Sigmoid colon (tissue), 6 donors: ENCODE measurements at regions not wholly inside any gene's neighbourhood (a gene's known extent, or its start where the extent isn't known, plus 50 kb on each side); places are given as distances from the start of the nearest gene placed in this dataset.

ENCODE experiments used
- DNase-seq: peaks from one replicate; pipeline ENCODE4 v3.0.0-alpha.2; 2019
- H3K27ac ChIP-seq, 4 donors: fragments of 200-600 bp; sonication (generic); one replicate each; pipeline ENCODE4 v1.5.1; 2016 to 2019; ENCODE audit warnings: mild to moderate bottlenecking in 1 of 4
- H3K27me3 ChIP-seq, 3 donors: fragments of 200-600 bp; sonication (generic); one replicate each; pipeline ENCODE4 v1.5.1; 2019; ENCODE audit warnings: mild to moderate bottlenecking in 1 of 3
- H3K36me3 ChIP-seq, 4 donors: fragments of 200-600 bp; sonication (generic); one replicate each; pipeline ENCODE4 v1.5.1; 2016 to 2019
- H3K4me1 ChIP-seq, 4 donors: fragments of 200-600 bp; sonication (generic); one replicate each; pipeline ENCODE4 v1.5.1; 2017 to 2019
- H3K4me3 ChIP-seq, 4 donors: fragments of 200-600 bp; sonication (generic); one replicate each; pipeline ENCODE4 v1.5.1; 2017 to 2019; ENCODE audit warnings: mild to moderate bottlenecking in 2 of 4, moderate library complexity in 1 of 4
- H3K9me3 ChIP-seq, 4 donors: fragments of 200-600 bp in 3 of 4; sonication (generic) in 3 of 4; one replicate each; pipeline versions ENCODE4 v1.5.1 to v1.6.1; 2013 to 2019
- EP300 ChIP-seq, 4 donors: sonication (generic); formaldehyde crosslinking; IDR thresholded peaks; one replicate each; pipeline ENCODE4 v1.6.1; 2017; ENCODE audit warnings: antibody characterized with exemption in 4 of 4
- POLR2A ChIP-seq, 2 donors: fragments of 450-650 bp; IDR thresholded peaks; one replicate each; pipeline ENCODE4 v1.6.1; 2016; ENCODE audit warnings: antibody characterized with exemption in 2 of 2, mild to moderate bottlenecking in 2 of 2, moderate library complexity in 2 of 2
- POLR2AphosphoS5 ChIP-seq, 4 donors: sonication (generic); formaldehyde crosslinking; IDR thresholded peaks; one replicate each; pipeline ENCODE4 v1.6.1; 2017; ENCODE audit warnings: antibody characterized with exemption in 4 of 4
- WGBS, 2 donors: extraction: QIAGEN DNeasy Blood & Tissue Kit; methylation state at CpG; one replicate each; pipeline ENCODE4 v1.1.7; 2013; 5-methylcytosine and 5-hydroxymethylcytosine counted together
- intact Hi-C: fragments of 100-400 bp; cut with DNase I; formaldehyde crosslinking; loops from one replicate; pipeline ENCODE4 v1.15.1; 2023
- TF ChIP-seq, protein P1 (sequence below), 4 experiments: fragments of 450-650 bp in 3 of 4; fragments of 200-600 bp in 1 of 4; IDR thresholded peaks; one replicate each; pipeline ENCODE4 v1.5.1; 2016 to 2019; ENCODE audit warnings: antibody characterized with exemption in 4 of 4, mild to moderate bottlenecking in 3 of 4, moderate library complexity in 2 of 4
- donor health status: healthy with polysubstance abuse.
- donor health status: healthy.

DNA sequence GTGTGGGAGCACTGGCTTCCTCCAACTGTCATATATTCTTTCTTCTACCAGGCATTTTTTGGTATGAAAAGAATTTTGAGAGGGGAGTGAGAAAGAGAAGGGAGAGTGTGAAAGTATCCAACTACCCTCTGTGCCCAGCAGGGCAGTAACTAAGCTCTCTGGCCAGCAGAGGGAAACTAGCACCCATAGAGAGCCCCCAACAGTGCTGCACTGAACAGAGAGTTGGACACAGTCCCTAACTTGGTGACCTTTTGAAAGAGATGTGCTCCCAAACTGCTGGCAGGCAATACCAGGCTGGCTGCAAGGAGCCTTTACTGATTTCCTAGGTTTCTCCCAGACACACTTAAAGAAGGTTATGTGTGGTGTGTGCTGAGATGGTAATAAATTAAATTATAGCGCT, 118.8 kb upstream of the PBX1 start:
- Histone ChIP-seq H3K4me3 (no peak overlapping the region), H3K4me1 (peaks cover 0 to 12% (median 10%) of the 10 kb centered on the region in 4 donors), H3K9me3 (no peaks in the 10 kb centered on the region), H3K27ac (no peak overlapping the region), H3K27me3 (no peaks in the 10 kb centered on the region), H3K36me3 (no peaks in the 10 kb centered on the region)
- intact Hi-C loops: loop anchor here (5.0 kb wide), 2 partner anchors 117 to 347 kb away; partner anchors contain the start of gene PBX1
- whole genome bisulfite sequencing, 2 donors: 65 to 70% methylated on average over 1 of the region's 1 CpG
- DNase-seq: peak; percentile 62
- TF ChIP-seq, protein P1, sequence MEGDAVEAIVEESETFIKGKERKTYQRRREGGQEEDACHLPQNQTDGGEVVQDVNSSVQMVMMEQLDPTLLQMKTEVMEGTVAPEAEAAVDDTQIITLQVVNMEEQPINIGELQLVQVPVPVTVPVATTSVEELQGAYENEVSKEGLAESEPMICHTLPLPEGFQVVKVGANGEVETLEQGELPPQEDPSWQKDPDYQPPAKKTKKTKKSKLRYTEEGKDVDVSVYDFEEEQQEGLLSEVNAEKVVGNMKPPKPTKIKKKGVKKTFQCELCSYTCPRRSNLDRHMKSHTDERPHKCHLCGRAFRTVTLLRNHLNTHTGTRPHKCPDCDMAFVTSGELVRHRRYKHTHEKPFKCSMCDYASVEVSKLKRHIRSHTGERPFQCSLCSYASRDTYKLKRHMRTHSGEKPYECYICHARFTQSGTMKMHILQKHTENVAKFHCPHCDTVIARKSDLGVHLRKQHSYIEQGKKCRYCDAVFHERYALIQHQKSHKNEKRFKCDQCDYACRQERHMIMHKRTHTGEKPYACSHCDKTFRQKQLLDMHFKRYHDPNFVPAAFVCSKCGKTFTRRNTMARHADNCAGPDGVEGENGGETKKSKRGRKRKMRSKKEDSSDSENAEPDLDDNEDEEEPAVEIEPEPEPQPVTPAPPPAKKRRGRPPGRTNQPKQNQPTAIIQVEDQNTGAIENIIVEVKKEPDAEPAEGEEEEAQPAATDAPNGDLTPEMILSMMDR (IDR thresholded peaks at IDR 0.05): peak; percentile 32 to 38 (median 37)
- TF ChIP-seq POLR2AphosphoS5 (IDR thresholded peaks at IDR 0.05) (peak in 1 of 4 donors; percentile 15), POLR2A (IDR thresholded peaks at IDR 0.05) (no peak), EP300 (IDR thresholded peaks at IDR 0.05) (no peak)

DNA sequence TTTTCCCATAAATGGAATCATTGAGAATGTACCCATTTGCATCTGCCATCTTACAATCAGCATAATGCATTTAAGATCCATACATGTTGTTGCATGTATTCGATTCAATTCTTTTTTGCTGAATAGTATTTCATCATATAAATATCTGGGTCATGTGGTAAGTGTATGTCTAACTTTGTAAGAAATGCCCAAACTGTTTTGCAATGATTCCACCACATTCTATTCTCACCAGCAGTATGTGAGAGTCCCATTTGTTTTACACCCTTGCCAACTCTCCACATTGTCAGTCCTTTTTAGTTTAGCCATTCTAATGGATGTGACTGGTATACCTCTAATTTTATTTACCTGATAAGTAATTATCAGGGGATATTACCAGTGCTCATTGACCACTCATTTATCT, 115.8 kb upstream of the PBX1 start:
- Histone ChIP-seq H3K9me3 (no peaks in the 10 kb centered on the region), H3K27ac (no peak overlapping the region), H3K4me3 (no peak overlapping the region), H3K36me3 (no peaks in the 10 kb centered on the region), H3K27me3 (no peaks in the 10 kb centered on the region), H3K4me1 (peaks cover 0 to 12% (median 10%) of the 10 kb centered on the region in 4 donors)
- DNase-seq: no peak
- intact Hi-C loops: loop anchor here (5.0 kb wide), 2 partner anchors 114 to 344 kb away; partner anchors contain the start of gene PBX1
- WGBS, 2 donors: 91 to 95% methylated on average over 1 of the region's 1 CpG
- TF ChIP-seq, protein P1 (IDR thresholded peaks at IDR 0.05): no peak
- TF ChIP-seq EP300 (IDR thresholded peaks at IDR 0.05) (no peak), POLR2AphosphoS5 (IDR thresholded peaks at IDR 0.05) (no peak), POLR2A (IDR thresholded peaks at IDR 0.05) (no peak)

GRCh38 chr1:164443836-164444235, 115.1 kb upstream of the PBX1 start:
- 71 to 87% methylated on average over 1 of the region's 1 CpG for WGBS, 2 donors
- intact Hi-C loops: loop anchor here (5.0 kb wide), 2 partner anchors 113 to 343 kb away; partner anchors contain the start of gene PBX1
- H3K27ac ChIP-seq: no peak overlapping the region

GRCh38 chr1:164446020-164446419, 113.0 kb upstream of the PBX1 start:
- Histone ChIP-seq H3K4me3 (no peak overlapping the region), H3K36me3 (no peaks in the 10 kb centered on the region), H3K4me1 (peaks cover 0 to 1% (median under 1%) of the 10 kb centered on the region in 4 donors), H3K27me3 (no peaks in the 10 kb centered on the region), H3K9me3 (no peaks in the 10 kb centered on the region), H3K27ac (no peak overlapping the region)
- DNase-seq: no peak
- intact Hi-C loops: no loop called here
- TF ChIP-seq POLR2A (IDR thresholded peaks at IDR 0.05) (no peak), POLR2AphosphoS5 (IDR thresholded peaks at IDR 0.05) (no peak), EP300 (IDR thresholded peaks at IDR 0.05) (no peak)
- TF ChIP-seq, protein P1 (IDR thresholded peaks at IDR 0.05): no peak
- 93 to 94% methylated on average over 6 of the region's 6 CpGs for WGBS, 2 donors

More at GRCh38 chr1:164443836-164444235, 115.1 kb upstream of the PBX1 start:
- H3K36me3 ChIP-seq: no peaks in the 10 kb centered on the region
- H3K4me3 ChIP-seq: no peak overlapping the region
- H3K27me3 ChIP-seq: no peaks in the 10 kb centered on the region
- peaks cover 0 to 12% (median 10%) of the 10 kb centered on the region in 4 donors for H3K4me1 ChIP-seq
- no peak for TF ChIP-seq EP300 (IDR thresholded peaks at IDR 0.05)
- TF ChIP-seq POLR2AphosphoS5 (IDR thresholded peaks at IDR 0.05): no peak
- TF ChIP-seq, protein P1 (IDR thresholded peaks at IDR 0.05): no peak
- no peak for TF ChIP-seq POLR2A (IDR thresholded peaks at IDR 0.05)
- DNase-seq: no peak
- H3K9me3 ChIP-seq: no peaks in the 10 kb centered on the region

DNA sequence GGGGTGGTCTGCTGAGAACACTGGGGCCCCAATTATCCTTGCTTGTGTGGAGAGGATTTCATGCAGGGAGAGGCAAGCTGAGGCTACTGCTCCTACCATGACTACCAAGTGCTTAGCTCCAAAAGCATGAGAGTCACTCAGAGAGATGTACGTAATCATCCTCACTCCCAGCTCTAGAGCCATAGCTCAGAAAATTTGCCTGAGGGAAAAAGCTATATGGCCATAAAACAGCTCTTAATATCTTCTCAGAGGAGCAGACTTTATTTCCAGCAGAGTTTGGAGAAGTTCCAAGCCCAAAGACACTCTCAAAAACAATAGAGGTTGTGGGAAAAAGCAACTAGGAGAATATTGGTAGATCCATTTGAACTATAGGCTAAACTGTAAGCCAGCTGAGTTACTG, 106.4 kb upstream of the PBX1 start:
- intact Hi-C loops: no loop called here

More for the DNA sequence above, 106.4 kb upstream of the PBX1 start:
- WGBS, 2 donors: 85 to 100% methylated on average over 1 of the region's 1 CpG
- no peaks in the 10 kb centered on the region for H3K27me3 ChIP-seq
- no peak for DNase-seq
- H3K4me3 ChIP-seq: no peak overlapping the region
- no peaks in the 10 kb centered on the region for H3K4me1 ChIP-seq
- peaks cover 0 to 3% (median 0%) of the 10 kb centered on the region in 4 donors for H3K9me3 ChIP-seq
- no peak overlapping the region for H3K27ac ChIP-seq
- no peaks in the 10 kb centered on the region for H3K36me3 ChIP-seq
- TF ChIP-seq POLR2AphosphoS5 (IDR thresholded peaks at IDR 0.05) (no peak), POLR2A (IDR thresholded peaks at IDR 0.05) (no peak), EP300 (IDR thresholded peaks at IDR 0.05) (no peak)
- TF ChIP-seq, protein P1 (IDR thresholded peaks at IDR 0.05): no peak
